ENCODE measurements at regions not wholly inside any gene's neighbourhood (a gene's known extent, or its start where the extent isn't known, plus 50 kb on each side); places are given as distances from the start of the nearest gene placed in this dataset.

GRCh38 chr18:5091741-5092140 lies 105.3 kb downstream of the AKAIN1 start:
- DNase-seq = no peak

GRCh38 chr18:5075297-5075696 lies 121.8 kb downstream of the AKAIN1 start:
- DNase-seq = no peak

DNA sequence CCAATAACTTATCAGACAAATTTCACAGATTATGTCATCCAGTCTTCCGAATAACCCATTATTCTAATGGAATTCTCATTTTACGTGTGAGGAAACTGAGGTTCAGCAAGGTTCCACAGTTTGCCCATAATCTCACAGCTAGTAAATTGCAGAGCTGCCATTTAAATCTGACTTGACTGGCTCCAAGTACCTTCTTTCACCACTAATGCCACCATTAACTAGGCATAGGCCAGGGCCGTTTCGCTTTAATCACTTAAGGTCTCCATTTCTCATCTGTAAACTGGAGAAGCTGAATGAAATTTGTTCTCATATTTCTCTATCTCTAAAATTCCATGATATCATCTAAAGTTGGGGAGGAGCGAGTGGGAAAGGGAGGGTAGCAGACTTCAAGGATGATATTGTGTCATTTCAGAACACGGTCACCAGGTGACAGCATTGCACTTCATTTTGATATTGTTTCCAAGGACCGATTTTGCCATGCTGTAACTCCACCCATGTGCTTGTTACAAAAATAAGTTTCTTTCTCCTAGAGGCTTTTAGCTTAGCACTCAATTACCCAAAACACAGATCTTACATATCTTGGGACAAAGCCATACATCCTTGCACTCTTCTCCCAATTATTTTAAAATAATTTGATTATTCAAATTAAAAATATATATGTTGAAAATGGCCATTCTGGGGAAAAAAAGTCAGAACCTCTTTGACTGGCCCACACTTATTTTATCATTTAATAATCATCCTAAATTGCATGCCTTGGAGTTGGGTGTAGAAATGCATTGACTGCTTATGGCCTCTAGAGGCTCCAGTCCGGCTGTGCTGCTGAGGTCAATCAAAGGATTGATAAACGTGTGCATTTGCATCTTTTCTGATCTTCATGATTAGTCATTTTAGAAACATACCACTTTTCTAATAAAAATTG lies 123.8 kb downstream of the AKAIN1 start:
- peak; percentile 41 for DNase-seq

DNA sequence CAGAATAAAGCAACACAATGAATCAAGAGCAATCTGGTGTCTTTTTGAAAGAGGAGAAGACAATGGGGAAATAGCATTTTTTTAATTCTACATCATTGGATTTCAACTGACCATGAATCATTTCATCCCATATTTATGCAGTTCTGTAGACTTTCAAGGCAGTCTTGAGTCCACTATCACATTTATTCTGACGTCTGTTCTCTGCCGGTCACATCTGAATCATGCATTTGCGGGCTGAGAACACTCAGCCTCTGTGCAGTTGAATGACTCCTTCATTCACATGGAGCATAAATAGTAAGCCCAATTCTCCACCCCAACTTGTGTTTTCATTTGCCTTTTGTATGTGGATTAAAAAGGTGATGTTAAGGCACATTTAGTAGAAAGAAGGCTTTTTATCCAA lies 128.2 kb downstream of the AKAIN1 start:
- no peak for DNase-seq

- DNase-seq = peak; percentile 31
These were observed 130.6 kb downstream of the AKAIN1 start for GRCh38 chr18:5066380-5066977.

DNA sequence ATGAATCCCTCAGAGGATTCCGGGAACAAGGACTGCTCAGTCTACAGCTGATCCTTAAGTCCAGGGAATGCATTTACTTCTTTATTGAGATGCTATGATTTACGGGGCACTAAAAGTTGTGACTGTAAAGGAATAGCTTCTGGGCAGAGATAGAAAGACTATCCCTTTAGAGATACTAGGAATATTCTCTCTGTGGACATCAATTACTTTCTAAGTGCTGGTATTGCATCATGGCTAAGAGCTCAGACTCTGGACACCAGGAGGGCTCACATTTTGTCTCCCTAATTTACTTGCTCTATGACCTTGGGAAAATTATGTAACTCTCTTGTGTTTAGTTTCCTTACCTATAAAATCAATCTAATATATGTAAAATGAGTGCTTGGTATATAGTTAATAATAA lies 131.4 kb downstream of the AKAIN1 start:
- DNase-seq = no peak

DNA sequence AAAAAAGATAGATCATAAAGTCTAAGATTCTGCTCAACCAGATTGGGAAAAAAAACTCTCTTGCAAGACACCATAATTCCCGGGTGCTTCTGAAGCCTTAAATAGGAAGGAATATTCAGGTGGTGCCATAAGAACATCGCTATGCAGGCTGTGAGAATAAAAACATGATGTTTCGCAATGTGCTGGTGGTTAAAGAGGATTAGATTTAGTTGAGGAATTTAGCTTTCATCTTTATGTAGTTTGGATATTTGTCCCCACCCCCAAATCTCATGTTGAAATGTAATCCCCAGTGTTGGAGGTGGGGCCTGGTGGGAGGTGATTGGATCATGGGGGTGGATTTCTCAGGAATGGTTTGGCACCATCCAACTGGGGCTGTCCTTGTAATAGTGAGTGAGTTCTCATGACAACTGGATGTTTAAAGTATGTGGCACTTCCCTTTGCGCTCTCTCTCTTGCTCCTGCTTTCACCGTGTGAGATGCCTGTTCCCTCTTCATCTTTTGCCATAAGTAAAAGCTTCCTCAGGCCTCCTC lies 132.2 kb downstream of the AKAIN1 start:
- no peak for DNase-seq

DNA sequence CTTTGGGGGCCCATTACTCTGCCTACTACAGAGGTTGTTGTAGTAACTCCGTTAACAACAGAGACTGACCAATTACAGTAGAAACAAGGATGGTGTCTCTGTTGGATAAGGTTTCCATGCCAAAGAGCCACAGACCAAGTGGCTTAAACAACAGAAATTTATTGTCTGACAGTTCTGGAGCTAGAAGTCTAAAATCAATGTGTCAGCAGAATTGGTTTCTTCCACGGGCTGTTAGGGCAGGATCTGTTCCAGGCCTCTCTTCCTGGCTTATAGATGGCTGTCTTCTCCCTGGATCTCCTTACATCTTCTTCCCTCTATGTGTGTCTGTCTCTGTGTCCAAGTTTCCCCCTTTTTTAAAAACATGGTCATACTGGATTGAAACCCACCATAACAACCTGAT lies 135.3 kb downstream of the AKAIN1 start:
- DNase-seq = no peak

GRCh38 chr18:5060543-5060942 lies 136.5 kb downstream of the AKAIN1 start:
- no peak for DNase-seq

GRCh38 chr18:5059696-5060032 lies 137.4 kb downstream of the AKAIN1 start:
- no peak for DNase-seq

DNA sequence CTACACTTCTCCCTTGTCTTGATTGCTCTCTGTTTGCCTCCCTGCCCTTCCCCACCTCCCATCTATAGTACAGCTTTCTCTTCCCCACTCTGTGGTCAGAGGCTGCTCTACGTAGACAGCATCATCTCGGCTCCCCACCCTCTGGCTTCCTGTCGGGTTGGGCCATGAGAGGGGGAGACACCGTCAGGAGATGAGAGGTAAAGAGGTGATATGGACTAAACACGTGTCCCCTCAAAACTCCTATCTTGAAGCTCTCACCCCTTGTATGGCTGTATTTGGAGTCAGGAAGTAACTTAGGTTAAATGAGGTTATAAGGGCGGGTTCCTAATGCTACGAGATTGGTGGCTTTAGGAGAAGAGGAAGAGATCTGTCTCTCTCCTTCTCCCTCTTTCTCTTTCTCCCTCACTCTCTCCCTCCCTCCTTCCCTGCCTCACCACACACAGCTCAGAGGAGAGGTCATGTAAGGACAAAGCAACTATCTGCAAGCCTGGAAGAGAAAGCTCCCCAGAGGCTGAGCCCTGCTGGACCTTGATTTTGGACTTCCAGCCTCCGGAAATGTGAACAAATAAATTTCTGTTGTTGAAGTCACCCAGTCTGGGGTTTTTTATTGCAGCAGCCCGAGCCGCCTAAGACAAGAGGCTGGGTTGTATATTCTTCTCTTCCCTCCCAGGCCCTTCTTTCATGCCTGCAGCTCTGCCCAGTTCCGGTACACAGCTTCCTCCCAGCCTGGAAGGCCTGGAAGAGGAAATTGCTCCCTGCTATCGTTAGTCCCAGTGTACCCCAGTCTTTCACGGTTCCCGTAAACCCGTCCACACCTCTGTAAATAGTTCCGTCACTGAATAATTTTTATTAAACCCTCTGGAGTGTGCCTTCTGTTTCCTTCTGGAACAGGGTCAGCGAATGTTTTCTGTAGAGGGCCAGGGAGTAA lies 138.0 kb downstream of the AKAIN1 start:
- DNase-seq = peak; percentile 13

DNA sequence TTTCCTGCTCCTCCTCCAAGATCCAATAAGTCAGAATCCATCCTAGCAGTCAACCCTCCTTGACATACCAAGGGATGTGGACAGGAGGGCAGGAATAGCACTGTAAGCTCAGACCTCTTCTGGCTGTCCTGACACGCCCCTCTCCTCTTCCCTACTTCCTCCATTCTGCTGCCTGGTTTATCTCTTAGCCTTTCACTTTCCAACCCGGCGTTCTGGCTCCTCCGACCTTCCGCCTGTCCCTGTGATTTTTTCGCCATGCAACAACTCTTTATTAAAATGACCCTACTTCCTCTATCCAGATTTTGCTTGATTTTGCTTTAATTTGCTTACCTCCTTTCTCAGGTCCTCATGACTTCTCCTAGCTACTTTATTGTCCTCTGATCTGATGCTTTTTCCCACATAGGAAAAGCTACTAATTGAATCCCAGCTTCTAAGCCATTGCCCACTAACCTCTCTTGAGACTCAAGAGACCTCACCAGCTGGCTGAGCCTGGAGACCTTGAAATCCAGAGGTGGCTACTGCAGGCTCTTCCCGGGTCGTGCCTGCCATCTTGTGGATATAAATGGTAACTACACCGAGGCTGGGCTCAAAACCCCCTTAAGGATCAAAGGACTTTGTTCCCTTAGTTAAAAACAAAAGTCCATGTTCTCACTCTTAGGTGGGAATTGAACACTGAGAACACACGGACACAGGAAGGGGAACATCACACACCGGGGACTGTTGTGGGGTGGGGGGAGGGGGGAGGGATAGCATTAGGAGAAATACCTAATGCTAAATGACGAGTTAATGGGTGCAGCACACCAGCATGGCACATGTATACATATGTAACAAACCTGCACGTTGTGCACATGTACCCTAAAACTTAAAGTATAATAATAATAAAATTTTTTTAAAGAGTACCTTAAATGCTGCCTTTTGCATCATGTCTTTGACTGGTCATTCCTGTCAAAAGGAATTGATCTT lies 139.4 kb downstream of the AKAIN1 start:
- peak; percentile 52 for DNase-seq

DNA sequence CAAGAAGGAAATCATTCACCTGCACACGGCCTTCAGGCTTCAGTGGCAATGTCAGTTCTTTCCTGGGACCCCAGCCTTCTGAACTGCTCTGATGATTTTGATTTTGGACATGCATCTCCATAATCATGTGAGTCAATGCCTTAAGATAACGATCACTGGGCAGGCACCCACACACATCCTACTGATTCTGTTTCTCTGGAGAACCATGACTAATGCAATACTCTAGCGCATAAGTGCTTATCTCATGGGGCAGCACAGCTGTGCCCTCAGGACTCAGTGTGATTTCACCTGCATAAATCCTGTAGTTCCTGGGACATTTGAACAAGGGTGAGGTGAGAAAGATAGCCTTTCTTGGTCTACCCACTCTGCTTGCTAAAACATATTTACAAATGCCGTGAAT lies 144.6 kb downstream of the AKAIN1 start:
- no peak for DNase-seq

DNA sequence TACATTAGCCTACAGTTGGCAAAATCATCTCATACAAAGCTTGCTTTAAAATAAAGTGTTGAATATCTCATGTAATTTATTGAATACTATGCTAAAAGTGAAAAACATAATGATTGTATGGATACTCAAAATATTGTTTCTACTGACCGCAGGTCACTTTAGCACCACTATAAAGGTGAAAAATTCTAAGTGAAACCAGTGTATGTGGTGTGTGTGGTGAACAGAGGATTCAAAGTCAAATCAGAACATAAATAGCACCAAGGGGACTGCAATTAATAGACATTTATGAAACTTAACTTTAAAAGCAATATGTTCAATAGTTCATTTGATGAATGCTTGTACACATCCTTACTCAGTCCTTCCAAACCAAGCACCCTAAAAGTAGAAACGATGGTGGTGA lies 145.8 kb downstream of the AKAIN1 start:
- no peak for DNase-seq

- DNase-seq = no peak
These were observed 147.9 kb downstream of the AKAIN1 start for GRCh38 chr18:5049124-5049523.

DNA sequence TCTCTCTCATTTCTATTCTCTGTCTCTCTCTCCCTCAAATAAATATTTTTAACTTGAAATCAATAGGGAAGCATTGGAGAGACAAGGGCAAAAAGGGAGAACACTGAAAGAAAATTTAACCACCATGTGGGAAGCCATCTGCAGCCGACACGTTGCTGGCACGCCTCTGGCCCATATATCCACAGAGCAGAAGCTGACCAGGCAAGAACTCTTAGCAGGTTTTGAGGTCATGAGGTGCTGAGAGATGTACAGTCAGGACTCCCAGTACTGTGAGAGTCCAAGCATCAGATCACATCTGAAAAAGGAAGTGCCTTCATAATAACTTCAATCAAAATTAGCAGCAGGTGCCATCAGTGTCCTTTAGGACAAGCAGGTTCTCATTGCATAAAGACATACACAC lies 156.6 kb downstream of the AKAIN1 start:
- no peak for DNase-seq

- no peak for DNase-seq
These were observed 160.5 kb downstream of the AKAIN1 start for GRCh38 chr18:5036523-5036922.

DNA sequence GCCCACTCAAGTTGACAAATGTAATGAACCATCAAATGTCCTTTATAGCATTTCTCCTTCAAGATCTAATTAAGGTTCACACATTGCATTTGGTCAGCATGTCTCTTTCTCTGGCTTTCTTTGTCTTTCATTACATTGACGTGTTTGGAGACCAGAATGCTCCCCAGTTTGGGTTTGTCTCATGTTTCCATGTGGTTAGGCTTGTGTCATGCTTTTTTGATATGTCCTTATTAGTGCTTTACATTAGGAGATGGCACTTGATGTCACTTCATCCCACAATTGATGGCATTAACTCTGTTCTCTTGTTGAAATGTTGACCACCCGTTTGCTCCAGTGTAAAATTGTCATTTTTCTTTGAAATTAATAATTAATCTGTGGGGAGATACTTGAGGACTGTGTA lies 165.8 kb downstream of the AKAIN1 start:
- DNase-seq = no peak

DNA sequence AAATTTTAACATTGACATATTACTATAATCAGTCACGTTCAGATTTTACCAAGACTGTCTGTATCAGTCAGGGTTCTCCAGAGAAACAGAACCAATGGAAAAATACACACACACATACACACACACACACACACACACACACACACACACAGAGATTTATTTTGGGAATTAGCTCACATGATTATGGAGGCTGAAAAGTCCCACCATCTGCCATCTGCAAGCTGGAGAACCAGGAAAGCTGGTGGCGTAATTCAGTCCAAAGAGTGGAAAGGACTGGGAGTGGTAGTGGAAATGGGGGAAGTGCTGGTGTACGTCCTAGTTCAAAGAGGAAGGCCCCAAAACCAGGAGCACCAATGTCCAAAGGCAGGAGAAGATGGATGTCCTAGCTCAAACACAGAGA lies 166.4 kb downstream of the AKAIN1 start:
- DNase-seq = no peak

DNA sequence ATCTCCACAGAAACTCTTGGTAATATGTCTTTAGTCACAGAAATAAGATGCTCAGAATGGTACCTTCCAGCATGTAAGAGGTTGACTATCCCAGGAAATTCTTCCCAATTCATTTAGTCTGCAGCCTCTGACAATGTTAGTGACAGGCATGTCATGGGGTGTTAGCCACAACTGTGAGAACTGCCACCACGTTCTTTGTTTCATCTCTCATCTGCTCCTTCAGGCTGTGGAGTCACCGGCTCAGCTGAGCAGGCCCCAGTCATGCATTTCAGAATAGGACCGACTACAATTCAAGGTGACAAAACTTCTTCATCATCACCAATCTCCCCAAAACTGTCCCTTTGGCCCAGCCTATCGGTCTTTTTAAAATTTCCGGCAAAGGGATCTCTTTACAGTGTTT lies 167.5 kb downstream of the AKAIN1 start:
- no peak for DNase-seq

DNA sequence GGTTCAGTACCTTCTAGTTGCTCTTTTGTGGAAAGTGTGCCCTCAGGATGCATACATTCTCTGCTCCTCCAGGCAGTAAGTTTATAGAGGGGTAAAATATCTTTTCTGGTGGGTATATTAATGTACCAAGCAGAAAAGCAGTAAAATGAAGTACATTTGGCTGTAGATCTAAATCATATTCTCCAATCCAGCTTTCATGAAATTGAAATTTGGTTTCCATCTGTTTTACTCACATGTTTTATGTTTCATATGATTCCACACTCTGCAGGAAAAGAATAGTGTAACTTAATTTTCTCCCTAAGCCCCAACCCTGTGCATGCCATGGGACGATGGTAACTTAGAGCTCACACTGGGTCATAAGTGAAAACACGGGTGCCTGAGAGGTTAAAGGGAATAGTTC lies 172.3 kb downstream of the AKAIN1 start:
- no peak for DNase-seq

GRCh38 chr18:5021558-5021957 lies 175.5 kb downstream of the AKAIN1 start:
- DNase-seq = no peak

Data from activated CD4-positive, alpha-beta T cell treated with anti-CD3 and anti-CD28 coated beads, Interleukin-10, Interleukin-2, amounts not matched to agents 100 ng/mL and 50 ng/mL, durations not matched to agents 16 hours and 8 hours (primary cell).